ENCODE measurements at regions not wholly inside any gene's neighbourhood (a gene's known extent, or its start where the extent isn't known, plus 50 kb on each side); places are given as distances from the start of the nearest gene placed in this dataset.

DNA sequence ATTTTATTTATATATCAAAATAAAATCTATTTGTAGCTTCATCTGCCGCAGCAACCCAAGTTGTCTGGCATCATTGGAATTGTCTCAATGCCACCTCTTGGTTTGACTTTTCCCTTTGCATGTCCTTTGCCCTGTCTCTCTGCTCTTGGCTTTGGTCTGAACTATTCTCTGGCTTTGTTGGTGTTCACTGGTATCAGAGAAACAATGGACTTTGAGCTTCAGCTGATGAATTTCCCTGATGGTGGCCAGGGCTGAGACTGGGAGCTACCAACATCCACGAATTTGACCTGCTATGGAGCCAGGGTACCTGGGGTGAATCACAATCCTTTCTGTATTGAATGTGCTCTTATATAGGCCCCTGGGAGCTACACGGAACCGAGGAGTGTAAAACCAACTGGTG is 311.7 kb upstream of the KIAA1217 start:
- TF ChIP-seq, protein P1, sequence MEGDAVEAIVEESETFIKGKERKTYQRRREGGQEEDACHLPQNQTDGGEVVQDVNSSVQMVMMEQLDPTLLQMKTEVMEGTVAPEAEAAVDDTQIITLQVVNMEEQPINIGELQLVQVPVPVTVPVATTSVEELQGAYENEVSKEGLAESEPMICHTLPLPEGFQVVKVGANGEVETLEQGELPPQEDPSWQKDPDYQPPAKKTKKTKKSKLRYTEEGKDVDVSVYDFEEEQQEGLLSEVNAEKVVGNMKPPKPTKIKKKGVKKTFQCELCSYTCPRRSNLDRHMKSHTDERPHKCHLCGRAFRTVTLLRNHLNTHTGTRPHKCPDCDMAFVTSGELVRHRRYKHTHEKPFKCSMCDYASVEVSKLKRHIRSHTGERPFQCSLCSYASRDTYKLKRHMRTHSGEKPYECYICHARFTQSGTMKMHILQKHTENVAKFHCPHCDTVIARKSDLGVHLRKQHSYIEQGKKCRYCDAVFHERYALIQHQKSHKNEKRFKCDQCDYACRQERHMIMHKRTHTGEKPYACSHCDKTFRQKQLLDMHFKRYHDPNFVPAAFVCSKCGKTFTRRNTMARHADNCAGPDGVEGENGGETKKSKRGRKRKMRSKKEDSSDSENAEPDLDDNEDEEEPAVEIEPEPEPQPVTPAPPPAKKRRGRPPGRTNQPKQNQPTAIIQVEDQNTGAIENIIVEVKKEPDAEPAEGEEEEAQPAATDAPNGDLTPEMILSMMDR (IDR thresholded peaks at IDR 0.05): no peak
- TF ChIP-seq POLR2A (IDR thresholded peaks at IDR 0.05): no peak

Data from tibial nerve (tissue), 3 donors.